SW480 (cell line): ENCODE measurements at regions not wholly inside any gene's neighbourhood (a gene's known extent, or its start where the extent isn't known, plus 50 kb on each side); places are given as distances from the start of the nearest gene placed in this dataset.
"Not testable (repeated sequence)": the region's sequence is repeated elsewhere in the genome, so short reads cannot be mapped to it uniquely, and the experiment has no call there.

Experiments used
- DNase-seq: peaks from one replicate; pipeline ENCODE4 v3.0.0-alpha.2; 2016; ENCODE audit warnings: low spot score

DNA sequence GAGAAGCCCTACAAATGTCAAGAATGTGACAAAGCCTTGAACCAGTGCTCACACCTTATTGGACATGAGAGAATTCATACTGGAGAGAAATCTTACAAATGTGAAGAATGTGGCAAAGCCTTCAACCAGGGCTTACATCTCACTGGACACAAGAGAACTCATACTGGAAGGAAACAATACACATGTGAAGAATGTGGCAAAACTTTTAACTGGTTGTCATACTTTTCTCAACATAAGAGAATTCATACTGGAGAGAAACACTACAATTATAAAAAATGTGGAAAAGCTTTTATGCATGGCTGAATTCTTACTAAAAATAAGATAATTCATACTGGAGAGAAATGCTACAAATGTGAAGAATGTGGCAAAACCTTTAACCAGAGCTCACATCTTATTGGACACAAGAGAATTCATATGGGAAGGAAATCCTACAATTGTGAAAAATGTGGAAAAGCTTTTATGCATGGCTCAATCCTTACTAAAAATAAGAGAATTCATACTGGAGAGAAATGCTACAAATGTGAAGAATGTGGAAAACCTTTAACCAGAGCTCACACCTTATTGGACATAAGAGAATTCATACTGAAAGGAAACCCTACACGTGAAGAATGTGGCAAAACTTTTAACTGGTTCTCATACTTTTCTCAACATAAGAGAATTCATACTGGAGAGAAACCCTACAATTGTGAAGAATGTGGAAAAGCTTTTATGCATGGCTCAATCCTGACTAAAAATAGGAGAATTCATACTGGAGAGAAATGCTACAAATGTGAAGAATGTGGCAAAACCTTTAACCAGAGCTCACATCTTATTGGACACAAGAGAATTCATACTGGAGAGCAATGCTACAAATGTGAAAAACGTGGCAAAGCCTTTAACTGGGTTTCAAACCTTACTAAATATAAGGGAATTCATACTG lies 350.6 kb upstream of the NUPR2 start:
- DNase-seq = not testable (repeated sequence)

DNA sequence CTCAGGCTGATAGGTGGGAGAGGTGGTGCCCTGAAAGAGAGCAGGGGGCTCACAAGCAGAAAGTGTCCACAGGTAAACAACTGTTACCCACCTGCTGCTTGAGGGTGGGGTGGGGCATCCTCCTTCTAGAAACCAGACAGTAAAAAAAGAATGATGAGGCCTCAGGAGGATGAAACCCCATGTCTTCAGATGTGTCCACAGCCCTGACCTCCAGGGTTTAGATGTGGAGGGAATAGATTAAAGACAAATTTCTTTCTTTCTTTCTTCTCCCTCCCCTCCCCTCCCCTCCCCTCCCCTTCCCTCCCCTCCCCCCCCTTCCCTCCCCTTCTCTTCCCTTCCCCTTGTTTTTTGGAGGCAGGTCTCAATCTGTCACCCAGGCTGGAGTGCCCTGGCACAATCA lies 333.5 kb upstream of the NUPR2 start:
- DNase-seq = no peak

GRCh38 chr7:56447864-56448693 lies 331.9 kb upstream of the NUPR2 start:
- DNase-seq = no peak

DNA sequence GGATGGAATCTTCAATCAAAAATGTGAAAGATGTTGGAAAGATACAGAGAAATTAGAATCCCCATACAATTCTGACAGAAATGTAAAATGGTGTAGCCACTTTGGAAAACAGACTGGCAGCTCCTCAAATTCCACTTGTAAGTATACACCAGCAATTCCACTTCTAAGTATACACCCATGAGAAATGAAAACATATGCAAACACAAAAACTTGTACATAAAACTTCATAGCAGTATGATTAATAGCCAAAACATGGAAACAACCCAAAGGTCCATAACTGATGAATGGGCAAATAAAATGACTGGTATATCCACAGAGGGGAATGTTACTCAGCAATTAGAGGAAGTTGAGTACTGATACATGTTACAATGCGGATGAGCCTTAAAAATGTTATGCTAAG lies 304.3 kb upstream of the NUPR2 start:
- DNase-seq = not testable (repeated sequence)

DNA sequence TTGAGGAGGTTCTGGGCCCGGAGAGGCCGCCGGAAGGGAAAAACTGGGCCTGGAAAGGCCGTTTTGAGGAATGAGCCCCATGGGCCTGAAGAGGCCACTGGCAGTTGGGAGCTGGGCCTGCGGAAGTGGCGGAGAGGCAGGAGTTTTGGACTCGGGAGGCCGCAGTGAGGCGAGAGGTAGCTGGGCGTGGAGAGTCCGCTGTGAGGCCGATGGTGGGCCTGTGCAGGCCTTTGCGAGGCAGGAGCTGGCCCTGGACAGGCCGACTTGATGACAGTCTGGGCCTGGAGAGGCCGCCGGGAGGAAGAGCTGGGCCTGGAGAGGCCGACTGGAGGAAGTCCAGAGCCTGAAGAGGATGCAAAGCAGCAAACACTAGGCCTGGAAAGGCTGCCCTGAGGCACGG lies 259.0 kb upstream of the NUPR2 start:
- DNase-seq = no peak

- DNase-seq = not testable (repeated sequence)
Observed at GRCh38 chr7:56374666-56375065, 258.4 kb upstream of the NUPR2 start.

- DNase-seq = not testable (repeated sequence)
Observed at GRCh38 chr7:56373314-56373713, 257.1 kb upstream of the NUPR2 start.

GRCh38 chr7:56371792-56372191 lies 255.6 kb upstream of the NUPR2 start:
- not testable (repeated sequence) for DNase-seq

DNA sequence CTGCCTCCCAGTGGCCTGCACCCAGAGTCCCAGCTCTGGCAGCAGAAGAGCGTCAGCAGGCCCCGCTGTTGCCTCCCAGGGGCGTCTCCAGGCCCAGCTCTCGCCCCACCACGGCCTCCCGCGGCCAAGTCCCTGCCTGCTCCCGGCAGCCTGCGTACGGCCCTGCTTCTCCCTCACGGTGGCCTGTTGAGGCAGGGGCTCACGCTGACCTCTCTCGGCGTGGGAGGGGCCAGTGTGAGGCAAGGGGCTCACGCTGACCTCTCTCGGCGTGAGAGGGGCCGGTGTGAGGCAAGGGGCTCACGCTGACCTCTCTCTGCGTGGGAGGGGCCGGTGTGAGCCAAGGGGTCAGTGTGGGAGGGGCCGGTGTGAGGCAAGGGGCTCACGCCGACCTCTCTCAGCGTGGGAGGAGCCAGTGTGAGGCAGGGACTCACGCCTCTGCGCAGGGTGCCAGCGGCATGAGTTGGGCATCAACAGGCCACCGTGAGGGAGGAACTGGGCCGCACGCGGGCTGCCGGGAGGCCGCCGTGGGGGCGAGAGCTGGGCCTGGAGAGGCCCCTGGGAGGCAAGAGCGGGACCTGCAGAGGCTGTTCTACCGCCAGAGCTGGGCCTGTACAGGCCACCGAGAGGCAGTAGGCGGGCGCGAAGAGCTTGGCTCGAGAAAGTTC lies 254.1 kb upstream of the NUPR2 start:
- DNase-seq = not testable (repeated sequence)

- not testable (repeated sequence) for DNase-seq
Observed at GRCh38 chr7:56367914-56368313, 251.7 kb upstream of the NUPR2 start.

DNA sequence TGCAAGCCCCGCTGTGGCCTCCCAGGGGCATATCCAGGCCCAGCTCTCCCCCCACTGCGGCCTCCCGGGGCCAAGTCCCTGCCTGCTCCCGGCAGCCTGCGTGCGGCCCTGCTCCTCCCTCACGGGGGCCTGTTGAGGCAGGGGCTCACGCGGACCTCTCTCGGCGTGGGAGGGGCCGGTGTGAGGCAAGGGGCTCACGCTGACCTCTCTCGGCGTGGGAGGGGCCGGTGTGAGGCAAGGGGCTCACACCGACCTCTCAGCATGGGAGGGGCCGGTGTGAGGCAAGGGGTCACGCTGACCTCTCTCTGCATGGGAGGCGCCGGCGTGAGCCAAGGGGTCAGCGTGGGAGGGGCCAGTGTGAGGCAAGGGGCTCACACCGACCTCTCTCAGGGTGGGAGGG lies 251.2 kb upstream of the NUPR2 start:
- DNase-seq = not testable (repeated sequence)

- not testable (repeated sequence) for DNase-seq
Observed at GRCh38 chr7:56366701-56367100, 250.5 kb upstream of the NUPR2 start.

DNA sequence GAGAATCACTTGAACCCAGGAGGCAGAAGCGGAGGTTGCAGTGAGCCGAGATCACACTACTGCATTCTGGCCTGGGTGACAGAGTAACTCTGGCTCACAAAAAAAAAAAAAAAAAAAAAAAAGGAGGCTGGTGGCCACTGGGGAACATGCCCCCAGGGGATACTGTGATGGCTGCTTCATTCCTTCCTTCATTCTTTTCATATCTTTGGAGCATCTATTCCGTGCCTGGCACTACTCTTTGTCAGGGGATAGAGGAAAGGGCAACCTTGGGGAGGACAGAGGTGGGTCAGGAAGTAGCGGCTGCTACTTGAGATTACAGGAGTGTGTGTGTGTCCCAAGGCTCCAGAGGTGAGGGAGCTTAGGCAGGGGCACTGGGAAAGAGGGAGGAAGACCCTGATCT lies 236.4 kb upstream of the NUPR2 start:
- DNase-seq = not testable (repeated sequence)

DNA sequence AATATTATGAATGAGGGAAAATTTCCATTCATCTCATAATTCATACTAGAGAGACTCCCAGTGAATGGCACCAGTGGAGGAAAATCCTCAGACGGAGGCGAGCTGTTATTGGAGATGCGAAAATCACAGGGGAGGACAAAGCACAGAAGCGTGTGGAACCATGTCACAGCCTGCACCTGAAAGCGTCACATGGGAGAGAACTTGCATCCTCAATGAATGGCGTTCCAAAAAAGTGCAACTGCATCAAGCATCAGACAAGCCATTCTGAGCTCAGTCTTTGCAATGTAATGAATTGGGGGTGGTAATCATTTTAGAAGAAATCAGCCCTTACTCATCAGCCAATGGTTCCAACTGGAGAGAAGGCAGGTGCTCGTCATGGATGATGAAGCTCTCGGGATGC lies 235.0 kb upstream of the NUPR2 start:
- DNase-seq = not testable (repeated sequence)

GRCh38 chr7:56348311-56348710 lies 232.1 kb upstream of the NUPR2 start:
- not testable (repeated sequence) for DNase-seq

GRCh38 chr7:56328327-56328726 lies 212.1 kb upstream of the NUPR2 start:
- DNase-seq = peak; percentile 32

GRCh38 chr7:56290548-56290947 lies 174.3 kb upstream of the NUPR2 start:
- DNase-seq = no peak

DNA sequence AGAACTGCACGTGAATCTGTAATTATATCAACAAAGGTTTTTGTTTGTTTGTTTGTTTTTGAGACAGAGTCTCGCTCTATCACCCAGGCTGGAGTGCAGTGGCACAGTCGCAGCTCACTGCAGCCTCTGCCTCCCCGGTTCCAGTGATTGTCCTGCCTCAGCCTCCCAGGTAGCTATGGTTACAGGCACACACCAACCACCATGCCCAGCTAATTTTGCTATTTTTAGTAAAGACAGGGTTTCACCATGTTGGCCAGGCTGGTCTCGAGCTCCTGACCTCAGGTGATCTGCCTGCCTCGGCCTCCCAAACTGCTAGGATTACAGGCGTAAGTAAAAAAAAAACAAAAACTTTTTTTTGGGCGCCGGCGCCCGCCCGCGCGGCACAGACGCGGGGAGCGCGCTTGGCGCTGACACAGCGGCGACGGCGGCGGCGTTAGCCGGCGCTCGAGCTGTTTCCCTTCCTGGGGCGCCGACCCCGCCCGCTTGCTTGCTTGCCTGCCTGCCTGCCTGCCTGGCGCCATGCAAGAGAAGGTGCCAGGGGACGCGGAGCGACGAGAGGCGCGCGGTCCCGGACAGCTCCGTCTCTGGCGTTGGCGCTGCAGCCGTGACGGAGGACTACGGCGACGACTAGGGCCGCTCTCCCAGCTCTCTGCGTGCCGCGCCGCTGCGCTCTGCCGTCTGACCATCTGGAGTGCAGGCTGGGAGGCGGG lies 171.4 kb upstream of the NUPR2 start:
- no peak for DNase-seq

DNA sequence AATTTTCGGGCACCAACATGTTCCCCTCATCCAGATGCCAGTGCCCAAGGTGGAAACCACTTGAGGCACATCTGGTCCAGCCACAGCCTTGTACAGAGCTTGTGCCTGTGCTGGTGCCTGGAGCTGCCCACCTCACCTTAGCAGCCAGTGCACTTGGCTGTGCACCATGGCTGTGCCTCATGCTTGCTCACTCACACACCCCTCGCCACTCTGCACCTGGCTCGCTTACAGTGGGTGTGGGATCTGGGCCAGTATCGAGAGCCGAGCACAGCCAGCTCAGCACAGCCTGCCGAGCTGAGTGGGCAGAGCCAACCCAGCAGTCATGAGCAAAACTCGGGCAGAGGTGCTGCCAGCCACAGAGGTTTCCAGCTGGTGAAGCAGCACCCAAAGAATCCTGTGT lies 139.9 kb upstream of the NUPR2 start:
- DNase-seq = no peak

- no peak for DNase-seq
Observed at GRCh38 chr7:56250135-56250534, 133.9 kb upstream of the NUPR2 start.

- no peak for DNase-seq
Observed at GRCh38 chr7:56229631-56230030, 113.4 kb upstream of the NUPR2 start.

GRCh38 chr7:56222866-56223265 lies 106.6 kb upstream of the NUPR2 start:
- DNase-seq = no peak
